Activated B cell treated with CpG ODN at 0.5 μM for 24 hours (primary cell): ENCODE measurements at regions not wholly inside any gene's neighbourhood (a gene's known extent, or its start where the extent isn't known, plus 50 kb on each side); places are given as distances from the start of the nearest gene placed in this dataset.

Source experiments
- ATAC-seq: fragments of 200-7000 bp; cut with Tn5 transposase; one replicate; pipeline ENCODE4 v1.10.0; 2021; ENCODE audit warnings: low read depth, mild to moderate bottlenecking, moderate library complexity
- CTCF ChIA-PET: fragments of 350-600 bp; sonication (Branson Sonifier 250); formaldehyde crosslinking; loops from one replicate; lab custom pipeline; 2021; ENCODE audit warnings: antibody characterized with exemption; lab: Charles Lee
- POLR2A ChIA-PET: fragments of 350-600 bp; sonication (Branson Sonifier 250); formaldehyde crosslinking; loops from one replicate; lab custom pipeline; 2021; ENCODE audit warnings: antibody characterized with exemption; lab: Charles Lee
- DNase-seq: peaks from one replicate; pipeline ENCODE4 v3.0.0; 2022
- H3K27ac Mint-ChIP-seq: one replicate; pipeline ENCODE4 v1.8.0; 2020; ENCODE audit warnings: mixed read lengths
- H3K27me3 Mint-ChIP-seq: one replicate; pipeline ENCODE4 v1.8.0; 2021; ENCODE audit warnings: mixed read lengths
- H3K36me3 Mint-ChIP-seq: one replicate; pipeline ENCODE4 v1.8.0; 2021; ENCODE audit warnings: low read depth, mixed read lengths
- H3K4me1 Mint-ChIP-seq: one replicate; pipeline ENCODE4 v1.8.0; 2021; ENCODE audit warnings: mixed read lengths
- H3K4me3 Mint-ChIP-seq: one replicate; pipeline ENCODE4 v1.8.0; 2020; ENCODE audit warnings: mild to moderate bottlenecking, mixed read lengths
- H3K9me3 Mint-ChIP-seq: one replicate; pipeline ENCODE4 v1.8.0; 2020; ENCODE audit warnings: mixed read lengths
- CTCF ChIP-seq: fragments of 200-600 bp; IDR thresholded peaks from one replicate; pipeline ENCODE4 v1.8.0; 2022; ENCODE audit warnings: antibody characterized with exemption, mild to moderate bottlenecking
- intact Hi-C: fragments of 100-400 bp; cut with micrococcal nuclease; formaldehyde crosslinking; loops from one replicate; pipeline ENCODE4 v1.15.1; 2024

- DNase-seq = no peak
- H3K36me3 Mint-ChIP-seq = no peaks in the 10 kb centered on the region
- POLR2A ChIA-PET = no interaction called here
- H3K4me1 Mint-ChIP-seq = no peaks in the 10 kb centered on the region
- no peaks in the 10 kb centered on the region for H3K9me3 Mint-ChIP-seq
- H3K27me3 Mint-ChIP-seq = no peaks in the 10 kb centered on the region
- intact Hi-C loops = no loop called here
- TF ChIP-seq CTCF = no peak
- H3K27ac Mint-ChIP-seq = no peak overlapping the region
- CTCF ChIA-PET = no interaction called here
- no peak for ATAC-seq
- H3K4me3 Mint-ChIP-seq = no peak overlapping the region
Observed at GRCh38 chr4:8700531-8700930, 108.0 kb downstream of the CPZ start.

DNA sequence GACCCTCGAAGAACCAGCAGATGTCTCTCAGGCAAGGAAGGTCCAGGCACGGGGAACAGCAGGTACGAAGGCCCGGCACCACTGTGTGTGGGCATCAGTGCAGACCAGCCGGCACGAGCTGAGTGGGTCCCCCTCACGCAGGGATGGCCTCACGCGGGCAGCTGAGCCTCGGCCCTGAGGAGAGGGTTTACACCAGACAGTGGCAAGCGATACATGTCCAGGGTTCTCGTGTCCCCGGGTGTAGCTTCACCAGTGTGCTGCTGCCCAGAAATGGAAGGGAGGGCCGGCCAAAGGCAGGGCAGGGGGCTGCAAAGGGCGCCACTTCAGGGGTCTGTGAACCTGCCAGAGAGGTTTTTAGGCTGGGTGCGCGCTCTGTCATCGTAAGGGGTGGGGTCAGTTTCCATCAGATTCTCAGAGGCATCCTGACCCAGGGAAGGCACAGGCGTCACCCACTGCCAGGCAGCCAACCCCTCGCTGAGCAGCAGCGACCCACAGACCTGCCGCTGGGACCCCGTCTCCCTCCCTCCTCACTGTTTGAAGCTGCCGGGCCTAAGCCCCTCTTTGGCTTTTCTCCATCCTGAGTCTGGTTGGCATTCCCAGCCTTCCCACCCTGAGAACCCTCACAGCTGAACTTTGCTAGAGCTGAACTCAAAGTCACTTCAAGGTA is 107.0 kb downstream of the CPZ start:
- Mint-ChIP-seq H3K27me3 (no peaks in the 10 kb centered on the region), H3K36me3 (no peaks in the 10 kb centered on the region), H3K9me3 (no peaks in the 10 kb centered on the region), H3K4me3 (no peak overlapping the region), H3K4me1 (no peaks in the 10 kb centered on the region), H3K27ac (no peak overlapping the region)
- ATAC-seq (no peak), DNase-seq (no peak)
- TF ChIP-seq CTCF = no peak
- intact Hi-C loops = no loop called here
- ChIA-PET POLR2A (no interaction called here), CTCF (no interaction called here)

DNA sequence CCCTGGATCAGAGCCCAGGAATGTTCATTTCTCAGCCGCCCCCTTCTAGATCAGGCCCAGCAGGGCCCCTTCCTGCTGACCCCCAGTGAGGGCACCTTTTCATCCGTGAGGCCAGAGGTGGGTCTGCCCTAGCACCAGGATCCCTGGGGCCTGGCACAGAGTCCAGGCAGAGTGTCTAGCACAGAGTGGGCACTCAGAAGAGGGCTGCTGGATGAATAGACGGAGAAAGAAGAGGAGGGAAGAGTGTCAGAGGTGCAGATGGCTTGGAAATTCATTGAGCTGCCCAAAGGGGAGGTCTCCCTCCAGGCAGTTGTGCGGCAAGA is 106.5 kb downstream of the CPZ start:
- ChIA-PET POLR2A (no interaction called here), CTCF (no interaction called here)
- no peak overlapping the region for H3K4me3 Mint-ChIP-seq
- DNase-seq (no peak), ATAC-seq (no peak)
- no peaks in the 10 kb centered on the region for H3K9me3 Mint-ChIP-seq
- no peaks in the 10 kb centered on the region for H3K4me1 Mint-ChIP-seq
- H3K27ac Mint-ChIP-seq = no peak overlapping the region
- H3K27me3 Mint-ChIP-seq = no peaks in the 10 kb centered on the region
- intact Hi-C loops = no loop called here
- no peaks in the 10 kb centered on the region for H3K36me3 Mint-ChIP-seq
- no peak for TF ChIP-seq CTCF

DNA sequence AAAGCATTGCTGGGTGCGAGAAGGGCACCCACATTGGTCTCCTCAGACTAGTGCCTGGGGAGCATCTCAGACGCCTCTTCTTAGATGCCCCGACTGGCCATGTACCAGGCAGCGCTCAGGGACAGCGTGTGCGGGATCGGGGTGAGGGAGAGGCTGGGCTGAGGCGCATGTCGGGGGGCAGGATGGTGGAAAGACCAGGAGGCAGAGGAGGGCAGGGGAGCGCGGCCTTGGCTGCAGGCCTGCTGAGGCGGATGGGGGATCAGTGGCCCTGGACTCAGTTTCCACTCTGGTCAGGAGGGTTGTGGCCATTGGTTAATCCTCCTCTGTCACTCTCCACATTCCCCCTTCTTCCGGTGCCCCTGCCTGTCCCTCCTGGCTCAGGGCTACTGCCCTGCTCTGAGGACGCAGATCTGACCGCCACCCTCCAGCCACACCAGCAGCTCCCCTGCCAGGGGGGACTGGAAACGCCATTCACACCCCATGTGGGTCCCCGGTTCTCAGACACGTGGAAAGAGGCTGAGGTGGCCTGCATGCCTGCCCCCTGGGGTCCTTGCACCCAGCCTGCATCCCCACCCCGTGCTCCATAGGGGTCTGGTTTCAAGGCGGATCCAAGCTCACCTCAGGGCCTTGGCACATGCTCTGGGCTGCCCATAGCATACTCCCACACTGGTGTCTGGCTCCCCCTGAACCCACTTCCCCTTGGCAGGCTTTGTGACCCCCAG is 105.9 kb downstream of the CPZ start:
- no peak for ATAC-seq
- Mint-ChIP-seq H3K9me3 (no peaks in the 10 kb centered on the region), H3K36me3 (no peaks in the 10 kb centered on the region), H3K4me3 (no peak overlapping the region), H3K27ac (no peak overlapping the region), H3K27me3 (no peaks in the 10 kb centered on the region), H3K4me1 (no peaks in the 10 kb centered on the region)
- no peak for DNase-seq
- ChIA-PET CTCF (no interaction called here), POLR2A (no interaction called here)
- TF ChIP-seq CTCF = no peak
- intact Hi-C loops = no loop called here

DNA sequence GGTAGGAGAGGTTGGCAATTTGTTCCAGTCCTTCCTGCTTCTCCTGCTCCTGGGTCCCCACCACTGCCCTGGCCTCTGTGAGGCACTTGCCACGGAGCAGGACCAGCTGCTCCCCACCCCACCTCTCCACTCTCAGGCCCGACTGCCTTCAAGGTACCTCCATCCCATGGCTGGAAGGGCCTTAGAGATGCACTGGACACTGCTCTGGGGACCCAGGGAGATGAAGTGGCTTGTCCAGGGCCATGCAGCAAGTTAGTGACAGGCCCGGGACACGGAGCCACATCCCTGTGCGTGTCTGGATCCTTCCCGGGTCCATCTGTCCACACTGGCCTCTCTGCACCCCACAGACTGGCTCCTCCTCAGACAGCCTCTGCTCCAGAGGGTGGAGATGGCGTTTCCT is 105.3 kb downstream of the CPZ start:
- Mint-ChIP-seq H3K9me3 (no peaks in the 10 kb centered on the region), H3K4me3 (no peak overlapping the region), H3K36me3 (no peaks in the 10 kb centered on the region), H3K27me3 (no peaks in the 10 kb centered on the region), H3K4me1 (no peaks in the 10 kb centered on the region), H3K27ac (no peak overlapping the region)
- no peak for TF ChIP-seq CTCF
- CTCF ChIA-PET = no interaction called here
- ATAC-seq (no peak), DNase-seq (no peak)
- intact Hi-C loops = no loop called here
- POLR2A ChIA-PET = no interaction called here
